ENCODE measurements at regions not wholly inside any gene's neighbourhood (a gene's known extent, or its start where the extent isn't known, plus 50 kb on each side); places are given as distances from the start of the nearest gene placed in this dataset.

DNA sequence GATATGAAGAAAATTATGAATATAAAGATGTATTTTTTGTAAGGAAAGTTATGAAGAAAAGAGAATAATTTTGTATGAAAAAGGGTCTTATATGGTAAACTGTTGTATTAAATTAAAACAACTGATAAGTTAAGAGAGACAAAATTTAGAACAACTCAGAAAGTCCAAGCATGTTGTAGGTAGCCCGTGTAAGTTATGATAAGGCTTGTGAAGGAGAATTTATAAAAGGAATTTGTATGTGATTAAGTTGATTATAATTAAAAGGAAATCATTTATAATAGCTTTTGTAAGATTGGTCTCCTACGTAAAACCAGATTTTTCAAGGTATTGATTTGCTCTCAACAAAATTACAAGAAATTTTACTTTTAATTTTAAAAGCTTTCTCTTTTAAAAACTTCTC is 1579.3 kb downstream of the HACE1 start:
- no peak overlapping the region for H3K4me3 ChIP-seq (ENCODE audit: low read depth in 1 of 3, low read length in 3 of 3)
- TF ChIP-seq, protein P1, sequence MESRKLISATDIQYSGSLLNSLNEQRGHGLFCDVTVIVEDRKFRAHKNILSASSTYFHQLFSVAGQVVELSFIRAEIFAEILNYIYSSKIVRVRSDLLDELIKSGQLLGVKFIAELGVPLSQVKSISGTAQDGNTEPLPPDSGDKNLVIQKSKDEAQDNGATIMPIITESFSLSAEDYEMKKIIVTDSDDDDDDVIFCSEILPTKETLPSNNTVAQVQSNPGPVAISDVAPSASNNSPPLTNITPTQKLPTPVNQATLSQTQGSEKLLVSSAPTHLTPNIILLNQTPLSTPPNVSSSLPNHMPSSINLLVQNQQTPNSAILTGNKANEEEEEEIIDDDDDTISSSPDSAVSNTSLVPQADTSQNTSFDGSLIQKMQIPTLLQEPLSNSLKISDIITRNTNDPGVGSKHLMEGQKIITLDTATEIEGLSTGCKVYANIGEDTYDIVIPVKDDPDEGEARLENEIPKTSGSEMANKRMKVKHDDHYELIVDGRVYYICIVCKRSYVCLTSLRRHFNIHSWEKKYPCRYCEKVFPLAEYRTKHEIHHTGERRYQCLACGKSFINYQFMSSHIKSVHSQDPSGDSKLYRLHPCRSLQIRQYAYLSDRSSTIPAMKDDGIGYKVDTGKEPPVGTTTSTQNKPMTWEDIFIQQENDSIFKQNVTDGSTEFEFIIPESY (IDR thresholded peaks at IDR 0.05): no peak
- no peak for TF ChIP-seq SP1 (IDR thresholded peaks at IDR 0.05)
- no peak for TF ChIP-seq MAX (IDR thresholded peaks at IDR 0.05)
- TF ChIP-seq HNF4G (IDR thresholded peaks at IDR 0.05): no peak
- no peak for TF ChIP-seq RAD21 (IDR thresholded peaks at IDR 0.05)
- no peak for TF ChIP-seq YY1 (IDR thresholded peaks at IDR 0.05)
- TF ChIP-seq FOXA2 (IDR thresholded peaks at IDR 0.05): no peak
- TF ChIP-seq CTCF (IDR thresholded peaks at IDR 0.05; ENCODE audit: low read depth, low read length, missing input control): no peak
- no peak for TF ChIP-seq RXRA (IDR thresholded peaks at IDR 0.05)
- no peak for TF ChIP-seq GABPA (IDR thresholded peaks at IDR 0.05 in 1 of 2, conservative IDR thresholded peaks at IDR 0.05 in 1 of 2)
- no peak overlapping the region for H3K27ac ChIP-seq (ENCODE audit: low read depth in 1 of 2, low read length in 2 of 2)
- DNase-seq (ENCODE audit: low spot score): no peak
- H3K9me3 ChIP-seq (ENCODE audit: control insufficient read depth in 4 of 4, low read length in 3 of 4): no peaks in the 10 kb centered on the region
- H3K9ac ChIP-seq (ENCODE audit: low read depth in 1 of 2, low read length in 2 of 2): no peak overlapping the region
- H3K36me3 ChIP-seq (ENCODE audit: control insufficient read depth in 4 of 4, insufficient read depth in 3 of 4, low read depth in 1 of 4, low read length in 3 of 4): no peaks in the 10 kb centered on the region
- H3K27me3 ChIP-seq (ENCODE audit: control insufficient read depth in 4 of 4, insufficient read depth in 4 of 4, low read length in 3 of 4): no peaks in the 10 kb centered on the region
- peaks cover 0 to 2% (median under 1%) of the 10 kb centered on the region in 4 donors for H3K4me1 ChIP-seq (ENCODE audit: control insufficient read depth in 4 of 4, insufficient read depth in 4 of 4, low read length in 3 of 4)
- WGBS: 93% methylated on average over 2 of the region's 2 CpGs

DNA sequence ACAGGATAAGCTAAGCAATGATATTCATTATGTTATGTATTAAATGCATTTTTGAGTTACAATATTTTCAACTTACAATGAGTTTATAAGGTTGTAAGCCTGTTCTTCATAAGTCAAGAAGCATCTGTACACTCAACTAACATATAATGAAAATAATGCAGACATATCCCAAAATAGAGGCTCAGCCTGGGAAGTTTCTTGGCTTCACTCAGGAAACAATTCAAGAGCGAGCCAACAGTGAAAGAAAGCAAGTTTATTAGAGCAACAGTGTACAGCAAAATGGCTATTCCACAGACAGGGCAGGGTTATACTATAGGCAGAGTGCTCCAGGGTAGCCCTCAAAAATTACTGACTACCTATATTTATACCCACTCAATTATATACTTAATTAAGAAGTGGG is 1581.8 kb downstream of the HACE1 start:
- TF ChIP-seq, protein P2, sequence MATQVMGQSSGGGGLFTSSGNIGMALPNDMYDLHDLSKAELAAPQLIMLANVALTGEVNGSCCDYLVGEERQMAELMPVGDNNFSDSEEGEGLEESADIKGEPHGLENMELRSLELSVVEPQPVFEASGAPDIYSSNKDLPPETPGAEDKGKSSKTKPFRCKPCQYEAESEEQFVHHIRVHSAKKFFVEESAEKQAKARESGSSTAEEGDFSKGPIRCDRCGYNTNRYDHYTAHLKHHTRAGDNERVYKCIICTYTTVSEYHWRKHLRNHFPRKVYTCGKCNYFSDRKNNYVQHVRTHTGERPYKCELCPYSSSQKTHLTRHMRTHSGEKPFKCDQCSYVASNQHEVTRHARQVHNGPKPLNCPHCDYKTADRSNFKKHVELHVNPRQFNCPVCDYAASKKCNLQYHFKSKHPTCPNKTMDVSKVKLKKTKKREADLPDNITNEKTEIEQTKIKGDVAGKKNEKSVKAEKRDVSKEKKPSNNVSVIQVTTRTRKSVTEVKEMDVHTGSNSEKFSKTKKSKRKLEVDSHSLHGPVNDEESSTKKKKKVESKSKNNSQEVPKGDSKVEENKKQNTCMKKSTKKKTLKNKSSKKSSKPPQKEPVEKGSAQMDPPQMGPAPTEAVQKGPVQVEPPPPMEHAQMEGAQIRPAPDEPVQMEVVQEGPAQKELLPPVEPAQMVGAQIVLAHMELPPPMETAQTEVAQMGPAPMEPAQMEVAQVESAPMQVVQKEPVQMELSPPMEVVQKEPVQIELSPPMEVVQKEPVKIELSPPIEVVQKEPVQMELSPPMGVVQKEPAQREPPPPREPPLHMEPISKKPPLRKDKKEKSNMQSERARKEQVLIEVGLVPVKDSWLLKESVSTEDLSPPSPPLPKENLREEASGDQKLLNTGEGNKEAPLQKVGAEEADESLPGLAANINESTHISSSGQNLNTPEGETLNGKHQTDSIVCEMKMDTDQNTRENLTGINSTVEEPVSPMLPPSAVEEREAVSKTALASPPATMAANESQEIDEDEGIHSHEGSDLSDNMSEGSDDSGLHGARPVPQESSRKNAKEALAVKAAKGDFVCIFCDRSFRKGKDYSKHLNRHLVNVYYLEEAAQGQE (IDR thresholded peaks at IDR 0.05): no peak
- TF ChIP-seq ATF3 (IDR thresholded peaks at IDR 0.05) (no peak), SP1 (IDR thresholded peaks at IDR 0.05) (no peak), FOXA2 (IDR thresholded peaks at IDR 0.05) (no peak), GABPA (IDR thresholded peaks at IDR 0.05 in 1 of 2, conservative IDR thresholded peaks at IDR 0.05 in 1 of 2) (no peak), JUND (IDR thresholded peaks at IDR 0.05) (no peak), CTCF (IDR thresholded peaks at IDR 0.05; ENCODE audit: low read depth, low read length, missing input control) (no peak), RAD21 (IDR thresholded peaks at IDR 0.05) (no peak), TAF1 (conservative IDR thresholded peaks at IDR 0.05) (no peak), MAX (IDR thresholded peaks at IDR 0.05) (no peak), HNF4A (conservative IDR thresholded peaks at IDR 0.05) (no peak), NR2F2 (IDR thresholded peaks at IDR 0.05) (no peak), EGR1 (IDR thresholded peaks at IDR 0.05; ENCODE audit: low read depth in 2 of 2) (no peak), HNF4G (IDR thresholded peaks at IDR 0.05) (no peak), RXRA (IDR thresholded peaks at IDR 0.05) (no peak), YY1 (IDR thresholded peaks at IDR 0.05) (no peak), FOXA1 (IDR thresholded peaks at IDR 0.05) (no peak)
- TF ChIP-seq, protein P1 (IDR thresholded peaks at IDR 0.05): no peak

More for the DNA sequence above, 1581.8 kb downstream of the HACE1 start:
- H3K27ac ChIP-seq (ENCODE audit: low read depth in 1 of 2, low read length in 2 of 2): no peak overlapping the region
- no peak overlapping the region for H3K4me3 ChIP-seq (ENCODE audit: low read depth in 1 of 3, low read length in 3 of 3)
- no peak for DNase-seq (ENCODE audit: low spot score)
- 85% methylated on average over 1 of the region's 1 CpG for WGBS
- H3K9ac ChIP-seq (ENCODE audit: low read depth in 1 of 2, low read length in 2 of 2): no peak overlapping the region
- no peaks in the 10 kb centered on the region for H3K36me3 ChIP-seq (ENCODE audit: control insufficient read depth in 4 of 4, insufficient read depth in 3 of 4, low read depth in 1 of 4, low read length in 3 of 4)
- H3K27me3 ChIP-seq (ENCODE audit: control insufficient read depth in 4 of 4, insufficient read depth in 4 of 4, low read length in 3 of 4): no peaks in the 10 kb centered on the region
- no peaks in the 10 kb centered on the region for H3K9me3 ChIP-seq (ENCODE audit: control insufficient read depth in 4 of 4, low read length in 3 of 4)
- no peaks in the 10 kb centered on the region for H3K4me1 ChIP-seq (ENCODE audit: control insufficient read depth in 4 of 4, insufficient read depth in 4 of 4, low read length in 3 of 4)

All from liver (tissue), 8 donors.